GM19043 (cell line): ENCODE measurements at regions not wholly inside any gene's neighbourhood (a gene's known extent, or its start where the extent isn't known, plus 50 kb on each side); places are given as distances from the start of the nearest gene placed in this dataset.

Experiments used
- ATAC-seq: cut with Tn5 transposase; IDR thresholded peaks from one replicate; pipeline ENCODE4 v1.9.1; 2021; ENCODE audit warnings: low read depth; ENCODE audit not compliant: unreplicated experiment

DNA sequence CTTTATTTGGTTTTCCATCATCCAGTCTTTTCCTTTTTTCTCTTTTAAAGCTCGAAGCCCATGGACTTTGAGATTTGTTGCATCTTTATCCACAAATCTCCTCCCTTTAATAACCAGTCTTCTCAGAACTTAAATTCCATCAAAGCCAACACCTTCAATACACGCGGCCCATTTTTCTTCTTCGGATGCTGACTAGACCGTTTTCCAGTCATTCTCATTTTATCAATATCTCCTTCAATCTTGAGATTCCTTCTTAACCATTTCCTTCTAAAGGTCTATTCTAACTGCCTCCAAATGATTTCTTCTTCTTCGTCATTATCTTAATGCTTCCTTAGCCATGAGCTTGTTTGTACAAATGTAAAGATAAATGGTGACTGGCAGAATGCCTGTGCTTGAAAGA lies 173.5 kb downstream of the BAMBI start:
- no peak for ATAC-seq

DNA sequence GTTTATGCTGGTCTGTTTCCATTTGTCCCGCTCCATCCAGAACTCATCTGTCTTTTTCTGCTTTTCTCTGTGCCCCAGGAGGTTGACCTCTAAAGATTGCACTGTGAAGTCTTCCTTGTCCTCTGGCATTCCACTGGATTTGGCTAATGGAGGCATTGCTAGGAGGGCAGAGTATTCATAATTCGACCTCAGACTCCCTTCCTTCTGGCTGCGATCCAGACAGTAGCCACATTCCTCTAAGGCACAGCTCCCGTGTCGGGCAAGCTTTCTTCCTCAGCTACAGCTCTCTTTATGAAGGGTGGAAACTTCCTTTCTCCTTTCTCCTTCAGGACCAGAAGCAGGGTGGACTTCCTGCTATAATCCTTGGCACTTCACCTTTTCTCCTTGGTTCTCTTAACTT lies 175.9 kb downstream of the BAMBI start:
- no peak for ATAC-seq

DNA sequence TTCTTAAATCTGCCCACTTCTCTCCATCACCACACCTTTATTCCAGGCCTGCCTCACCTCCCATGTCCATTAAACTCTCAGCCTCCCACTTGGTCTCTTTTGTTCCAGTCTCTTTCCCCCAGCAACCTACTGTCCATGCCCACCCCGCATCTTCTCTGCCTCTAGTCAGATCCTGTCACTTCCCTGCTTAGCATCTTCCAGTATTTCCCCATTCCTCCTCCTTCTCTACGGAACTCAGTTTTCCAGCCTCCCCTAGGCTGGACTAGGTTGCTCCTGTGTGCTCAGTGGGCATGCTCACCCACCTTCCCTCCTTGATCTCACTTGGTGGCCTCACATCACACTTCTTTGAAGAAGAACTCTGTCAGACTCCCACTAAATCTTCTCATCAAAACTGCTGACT lies 179.8 kb downstream of the BAMBI start:
- ATAC-seq, result no peak

DNA sequence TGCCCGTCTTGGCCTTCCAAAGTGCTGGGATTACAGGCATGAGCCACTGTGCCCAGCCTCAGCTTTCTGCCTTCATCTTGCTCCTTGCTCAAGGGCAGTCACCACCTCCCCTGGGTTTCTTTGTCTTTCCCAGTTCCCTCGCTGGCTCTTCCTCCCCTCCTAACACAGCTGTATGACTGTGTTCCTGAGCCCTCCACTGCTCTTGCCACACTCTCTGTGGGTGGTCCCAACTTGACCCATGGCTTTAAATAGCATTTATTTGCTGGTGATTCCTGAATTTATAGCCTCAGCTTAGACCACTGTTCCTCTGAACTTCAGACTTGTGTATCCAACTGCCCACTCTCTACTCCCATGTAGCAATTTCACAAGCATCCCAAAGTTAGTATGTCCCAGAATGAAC lies 181.3 kb downstream of the BAMBI start:
- ATAC-seq, result no peak

DNA sequence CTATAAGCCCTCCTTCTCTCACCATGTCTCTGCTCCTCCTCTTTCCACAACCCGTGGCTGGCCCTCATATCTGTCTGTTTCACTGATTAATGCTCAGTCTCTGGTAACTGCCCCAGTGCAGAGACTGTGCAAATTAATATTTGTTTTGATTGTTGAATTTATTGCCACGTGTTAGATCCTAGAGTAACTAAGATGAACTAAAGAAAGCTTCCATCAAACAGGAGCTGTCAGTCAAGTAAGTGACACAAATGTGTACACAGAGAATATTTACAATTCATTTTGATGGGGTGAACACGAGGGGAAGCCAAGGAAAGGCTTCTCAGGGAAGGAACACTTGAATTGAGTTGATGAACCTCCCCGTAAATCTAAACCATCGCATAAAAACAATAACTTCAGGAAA lies 182.5 kb downstream of the BAMBI start:
- no peak for ATAC-seq

DNA sequence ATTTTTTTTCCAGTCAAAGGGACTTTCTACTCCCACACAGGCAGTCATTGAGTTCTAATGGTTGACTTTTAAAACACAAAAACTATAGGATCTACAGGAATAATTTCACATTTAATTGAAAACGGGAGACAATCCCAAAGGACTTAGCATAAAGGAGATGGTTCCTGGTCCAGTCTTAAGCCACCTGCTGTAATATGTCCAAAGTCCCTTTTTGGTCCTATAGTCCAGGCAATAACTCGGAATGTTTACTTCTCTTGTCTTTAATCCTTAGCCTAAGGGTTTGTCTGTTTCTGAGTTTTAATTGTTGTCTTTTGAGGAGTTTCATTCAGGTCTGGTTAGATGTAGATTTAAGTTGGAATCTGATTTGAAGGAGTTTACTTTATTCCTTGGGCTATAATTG lies 184.9 kb downstream of the BAMBI start:
- ATAC-seq, result no peak

DNA sequence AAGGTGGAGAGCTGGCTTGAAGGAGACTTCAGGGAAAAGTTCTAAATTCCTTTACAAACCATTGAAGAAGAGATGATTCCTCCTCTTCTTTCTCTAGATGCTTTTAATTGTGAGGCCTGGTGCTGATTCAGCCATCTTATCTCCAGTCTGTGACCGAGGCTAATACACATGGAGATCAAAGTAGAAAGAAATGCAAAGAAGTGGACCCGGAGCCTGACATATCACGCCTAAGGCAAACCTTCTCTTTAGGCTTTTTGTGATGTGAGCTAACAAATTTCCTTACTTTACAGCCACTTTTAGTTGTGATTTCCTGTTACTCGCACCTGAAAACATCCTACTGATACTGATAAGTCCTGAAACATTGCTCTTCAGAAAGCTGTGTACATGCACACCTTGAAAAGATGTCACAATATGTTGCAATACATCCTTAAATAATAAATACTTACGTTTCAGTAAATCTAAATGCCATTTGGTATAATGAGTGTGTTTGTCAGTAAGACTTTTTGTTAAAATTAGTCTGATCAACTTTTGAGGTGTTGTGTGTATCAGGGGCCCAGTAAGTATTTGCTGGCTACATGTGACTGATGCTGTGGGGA lies 192.4 kb downstream of the BAMBI start:
- no peak for ATAC-seq

DNA sequence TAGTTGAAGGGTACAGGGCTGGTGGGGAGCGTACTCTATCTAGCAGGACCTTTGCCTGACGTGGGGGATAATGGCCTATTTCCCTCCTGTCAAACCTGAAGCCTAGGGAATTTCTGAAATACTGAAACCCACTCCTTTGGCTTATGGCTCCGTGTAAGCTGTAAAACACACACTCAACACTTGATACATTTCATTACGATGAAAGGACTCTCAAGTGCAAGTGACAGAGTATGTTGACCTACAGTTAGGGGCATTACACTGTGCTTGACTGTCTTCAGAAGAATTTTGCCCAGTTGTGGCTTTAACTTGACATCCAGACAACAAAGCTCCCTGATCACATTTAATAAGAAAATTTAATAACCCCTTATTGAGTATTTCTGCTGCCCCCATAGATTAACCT lies 194.3 kb downstream of the BAMBI start:
- no peak for ATAC-seq

DNA sequence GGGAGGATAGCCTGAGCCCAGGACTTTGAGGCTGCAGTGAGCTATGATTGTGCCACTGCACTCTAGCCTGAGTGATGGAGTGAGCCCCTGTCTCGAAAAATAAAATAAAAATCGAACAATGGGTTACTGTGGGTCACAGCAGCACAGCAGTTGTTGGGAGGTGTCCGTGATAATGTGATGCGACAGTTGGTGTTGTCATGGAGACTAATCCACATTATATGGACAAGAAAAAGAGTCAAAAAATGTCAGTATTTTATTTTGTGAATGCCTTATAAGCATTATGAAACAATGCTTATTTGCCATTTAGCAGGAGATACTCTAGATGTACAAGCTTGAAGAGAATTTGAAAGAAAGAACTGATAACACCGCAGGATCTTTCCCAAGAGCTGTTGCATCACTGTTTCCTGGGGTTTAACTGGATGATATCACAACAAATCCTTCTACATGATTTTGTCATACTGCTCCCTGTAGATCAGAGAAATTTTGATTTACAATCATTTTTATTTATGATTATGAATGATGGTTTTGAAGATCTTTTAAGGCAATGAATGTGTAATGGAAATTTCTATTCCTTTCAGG lies 195.4 kb downstream of the BAMBI start:
- ATAC-seq, result no peak

DNA sequence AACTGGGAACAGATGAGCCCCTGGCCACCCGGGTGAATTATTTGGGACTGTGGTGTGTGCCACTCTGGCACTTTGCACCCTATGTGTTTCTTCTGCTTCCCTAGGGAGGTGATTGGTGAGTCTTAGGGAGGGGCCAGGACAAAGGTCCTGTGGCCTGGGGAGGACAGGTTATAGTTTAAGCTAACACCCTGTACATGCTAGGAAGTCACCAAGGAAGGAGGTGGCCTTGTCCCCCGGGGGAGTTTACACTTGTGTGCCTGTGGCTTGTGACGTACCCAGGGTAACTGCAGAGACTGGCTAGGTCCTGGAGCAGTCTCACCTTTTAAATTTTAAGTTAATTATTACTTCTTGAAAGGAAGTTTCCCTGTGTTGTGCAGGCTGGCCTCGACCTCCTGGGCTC lies 196.2 kb downstream of the BAMBI start:
- no peak for ATAC-seq

DNA sequence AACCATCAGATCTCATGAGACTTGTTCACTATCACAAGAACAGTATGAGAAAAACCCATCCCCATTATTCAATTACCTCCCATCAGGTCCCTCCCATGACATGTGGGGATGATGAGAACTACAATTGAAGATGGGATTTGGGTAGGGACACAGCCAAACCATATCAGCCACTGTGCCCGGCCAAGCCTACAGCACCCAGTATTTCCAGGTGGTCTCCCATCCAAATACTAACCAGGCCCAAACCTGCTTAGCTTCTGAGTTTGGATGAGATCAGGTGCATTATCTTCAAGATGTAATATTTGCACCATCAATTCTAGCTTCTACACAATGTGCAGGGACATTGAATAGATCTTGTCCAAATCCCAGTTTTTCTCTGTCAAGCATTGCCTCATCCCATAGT lies 196.9 kb downstream of the BAMBI start:
- ATAC-seq, result no peak

DNA sequence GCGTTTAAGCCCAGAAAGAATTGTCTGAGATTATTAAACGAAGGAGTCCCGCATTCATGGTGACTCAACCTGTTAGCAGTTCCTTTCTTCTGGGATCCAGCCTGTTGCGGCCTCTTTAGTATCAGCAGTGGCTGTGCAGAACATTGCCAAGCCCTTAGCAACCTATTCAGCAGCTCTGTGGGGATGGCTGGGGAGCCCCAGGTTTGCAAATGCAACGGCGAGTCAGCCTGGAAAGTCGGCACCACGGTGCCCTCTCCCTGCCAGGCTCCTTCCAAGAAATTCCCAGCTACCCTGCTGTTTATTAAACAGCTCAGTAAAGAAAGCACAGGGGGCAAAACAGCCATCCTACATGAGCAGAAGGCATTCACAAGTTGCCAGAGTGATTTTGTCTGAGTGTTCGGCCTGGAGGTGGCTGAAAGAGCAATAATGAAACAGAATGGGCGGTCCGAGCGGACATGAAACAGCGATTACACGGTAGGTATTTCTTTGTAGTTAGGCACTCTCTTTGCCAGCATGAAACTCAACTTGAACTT lies 198.3 kb downstream of the BAMBI start:
- no peak for ATAC-seq

DNA sequence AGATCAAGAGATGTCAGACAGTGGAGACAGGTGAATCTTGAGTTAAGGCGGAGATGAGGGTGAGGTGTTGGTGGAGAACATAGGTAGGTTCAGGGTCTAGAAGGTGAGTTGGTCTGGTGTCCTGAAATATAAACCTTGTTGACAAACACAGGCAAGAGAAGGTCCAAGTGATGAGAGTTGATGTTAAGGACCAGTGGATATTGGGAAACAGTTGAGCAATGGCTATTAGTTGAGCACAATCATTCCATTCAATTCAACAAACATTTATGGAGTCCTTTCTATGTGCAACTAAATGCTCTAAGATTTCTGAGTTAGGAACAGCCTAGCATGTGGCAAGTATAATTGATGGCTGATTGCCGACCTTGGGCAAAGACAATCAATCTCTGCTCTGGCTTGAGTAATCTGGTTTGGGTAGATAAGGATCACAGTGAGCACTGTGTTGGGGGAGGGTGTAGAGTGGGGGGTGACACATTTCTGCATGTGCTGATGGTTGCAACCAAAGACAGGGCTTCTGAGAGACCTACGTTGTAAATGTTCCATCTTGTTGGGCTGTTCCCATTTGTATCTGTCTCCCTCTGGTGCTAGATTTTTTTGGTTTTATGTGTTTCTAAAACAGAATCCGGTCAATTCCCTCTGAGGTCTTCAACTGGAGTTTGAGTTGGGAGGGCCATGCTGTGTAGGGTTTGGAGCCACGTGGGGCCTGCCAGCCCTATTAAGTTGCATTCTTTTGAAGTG lies 201.1 kb downstream of the BAMBI start:
- ATAC-seq, result no peak

DNA sequence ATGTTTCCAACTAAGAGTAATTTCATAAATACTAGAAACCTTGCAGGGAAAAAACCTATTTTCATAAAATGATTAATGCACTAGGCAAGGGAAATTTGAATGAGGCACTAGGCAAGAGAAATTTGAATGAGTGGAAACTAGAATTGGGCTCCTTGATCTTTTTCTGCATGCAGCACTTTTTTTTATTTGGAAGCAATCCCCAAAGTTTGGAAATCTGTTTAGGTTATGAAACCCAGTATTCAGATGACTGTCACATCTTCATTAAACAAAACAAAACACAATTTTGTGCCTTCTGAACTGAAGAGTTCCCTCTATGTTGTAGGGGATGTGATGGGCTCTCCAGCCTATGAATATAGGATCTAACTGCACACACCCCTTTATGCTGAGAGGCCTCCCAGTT lies 201.9 kb downstream of the BAMBI start:
- no peak for ATAC-seq

DNA sequence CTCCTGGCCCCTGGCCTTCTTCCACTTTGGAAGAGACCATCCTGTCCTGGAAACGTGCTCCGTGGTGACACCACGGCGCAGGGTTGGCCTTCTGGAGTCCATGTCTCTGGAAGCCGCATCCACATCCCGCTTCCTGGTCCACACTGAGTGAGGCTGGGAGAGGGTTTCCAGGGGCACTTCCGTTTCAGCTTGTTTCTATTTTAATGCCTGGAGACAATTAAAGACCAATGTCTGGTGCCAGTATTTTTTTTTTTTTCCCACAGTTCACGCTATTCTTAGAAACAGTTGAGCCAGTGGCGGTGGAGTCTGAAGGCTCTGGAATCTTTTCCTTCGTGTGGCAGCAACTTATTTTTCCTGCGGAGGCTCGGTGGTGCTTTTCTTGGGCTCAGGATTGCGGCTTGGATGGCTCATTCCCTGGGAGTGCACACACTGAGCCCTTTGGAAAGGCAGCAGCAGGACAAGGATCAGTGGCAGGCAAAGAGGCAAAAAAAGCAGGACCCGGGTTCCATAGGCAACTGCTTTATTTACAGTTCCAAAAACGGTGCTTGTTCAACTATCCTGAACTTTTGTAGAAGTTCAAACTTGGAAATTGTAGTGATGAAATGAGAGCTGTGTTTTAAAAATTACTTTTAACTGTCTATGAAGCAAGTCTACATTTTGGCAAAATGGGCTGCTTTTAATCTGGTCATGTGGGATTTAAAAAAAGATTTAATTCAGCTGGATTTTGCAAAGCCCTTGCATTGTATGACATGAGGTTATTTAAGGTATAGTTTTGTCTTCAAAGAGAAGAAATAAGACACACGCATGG lies 202.8 kb downstream of the BAMBI start:
- no peak for ATAC-seq

DNA sequence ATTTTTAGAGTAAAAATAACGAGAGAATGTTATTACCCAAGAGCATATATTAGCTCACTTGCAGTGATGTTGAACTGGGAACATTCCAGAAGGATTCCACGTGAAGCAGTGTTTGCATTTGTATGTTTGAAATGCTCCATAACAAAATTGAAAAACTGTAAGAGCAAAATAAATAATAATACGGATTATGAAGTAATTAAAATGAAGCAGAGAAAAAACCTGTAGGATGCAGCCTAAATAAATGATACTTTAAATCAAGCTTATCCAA lies 203.3 kb downstream of the BAMBI start:
- no peak for ATAC-seq

DNA sequence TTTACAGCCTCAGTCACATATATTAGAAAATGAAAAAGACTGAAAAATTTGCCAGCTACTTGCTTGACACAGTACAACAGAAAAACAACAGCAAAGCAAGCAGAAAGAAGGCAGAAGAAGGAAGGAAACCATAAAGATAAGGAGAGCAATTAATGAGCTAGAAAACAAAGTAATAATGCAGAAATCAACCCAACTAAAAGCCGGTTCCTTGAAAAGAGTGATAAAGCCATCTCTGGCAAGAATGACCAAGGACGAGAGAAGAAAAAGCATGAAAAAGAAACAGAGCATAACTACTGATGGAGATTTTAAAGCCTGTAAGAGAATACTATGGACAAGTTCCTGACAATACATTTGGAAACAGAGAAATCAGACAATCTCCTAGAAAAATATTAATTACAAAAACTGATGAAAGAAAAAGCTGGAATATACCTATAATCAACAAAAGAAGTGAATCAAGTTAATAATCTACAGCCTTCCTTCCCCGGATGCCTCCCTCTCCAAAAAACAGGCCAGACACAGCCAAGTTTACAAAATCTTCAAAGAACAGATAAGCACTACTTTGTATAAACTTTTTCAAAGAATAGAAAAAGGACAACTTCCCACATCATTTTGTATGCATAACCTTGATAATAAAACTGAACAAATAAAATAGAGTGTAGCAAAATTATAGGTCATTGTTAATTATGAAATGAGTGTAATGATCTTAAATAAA lies 204.0 kb downstream of the BAMBI start:
- ATAC-seq, result no peak

DNA sequence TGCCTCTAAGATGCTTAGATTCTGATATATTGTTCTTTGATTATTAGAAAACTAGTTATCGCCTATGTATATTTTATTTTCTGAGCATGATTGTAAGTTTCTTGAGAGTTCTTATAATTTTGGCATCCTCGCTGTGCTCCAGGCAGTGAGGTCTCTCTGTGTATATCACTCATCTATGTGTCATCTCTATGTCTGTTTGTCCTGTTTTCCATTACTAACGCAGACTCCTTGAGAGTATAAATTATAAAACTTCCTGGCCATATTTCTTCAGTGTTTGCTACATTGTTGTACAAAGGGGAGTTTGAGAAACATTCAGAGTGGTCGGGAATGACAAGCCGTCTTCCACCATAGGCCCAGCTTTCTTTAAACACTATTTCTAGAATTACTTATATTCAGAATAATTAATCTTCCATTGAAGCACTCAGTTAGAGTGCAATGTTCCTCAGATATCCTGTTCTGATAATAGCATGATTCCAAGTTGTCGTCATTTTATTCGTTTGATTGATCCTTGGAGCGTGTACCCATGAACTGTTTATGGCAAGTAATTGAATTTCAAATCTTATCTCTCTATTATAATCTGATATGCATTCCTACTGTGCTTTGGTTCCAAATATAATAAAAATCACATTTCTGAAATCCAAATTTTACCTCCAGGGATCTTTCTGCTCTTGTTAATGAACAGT lies 206.6 kb downstream of the BAMBI start:
- no peak for ATAC-seq

DNA sequence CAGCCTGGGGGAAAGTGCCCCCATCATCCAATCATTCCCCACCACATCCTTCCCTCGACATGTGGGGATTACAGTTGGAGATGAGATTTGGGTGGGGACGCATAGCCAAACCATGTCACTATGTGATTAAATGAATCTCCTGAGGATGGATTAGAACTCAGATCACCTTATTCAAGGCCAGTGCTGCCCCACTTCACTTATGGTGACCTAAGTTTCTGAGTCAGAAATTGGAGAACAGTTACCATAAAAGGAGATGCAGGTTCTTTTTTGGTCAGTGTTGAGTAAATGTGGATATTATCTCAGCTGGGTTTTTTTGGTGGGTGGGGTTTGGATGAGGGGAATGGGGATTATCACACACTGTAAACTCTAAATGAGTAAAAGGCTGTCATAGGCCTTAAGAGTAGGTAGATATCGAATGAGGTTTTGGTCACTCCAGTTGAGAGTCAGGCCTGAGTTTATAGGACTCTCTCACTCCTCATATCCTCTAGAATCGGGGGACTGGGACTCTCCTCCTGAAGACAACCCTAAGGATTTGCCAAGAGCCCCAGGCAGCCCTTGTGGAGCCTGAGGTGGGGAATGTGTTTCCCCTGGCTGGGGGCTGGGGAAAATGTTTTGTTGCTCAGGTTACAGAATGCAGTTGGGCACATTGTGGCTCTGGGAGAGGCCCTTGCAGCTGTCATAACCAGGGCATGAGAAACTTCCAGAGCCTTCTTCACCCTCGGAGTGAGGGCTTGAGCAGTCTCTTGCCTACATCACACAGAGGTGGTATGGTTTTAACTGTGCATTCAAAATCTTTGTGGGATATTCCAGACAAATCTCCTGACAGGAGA lies 213.0 kb downstream of the BAMBI start:
- ATAC-seq, result no peak
